ENCODE measurements at regions not wholly inside any gene's neighbourhood (a gene's known extent, or its start where the extent isn't known, plus 50 kb on each side); places are given as distances from the start of the nearest gene placed in this dataset.

- Histone ChIP-seq H2BK120ac (ENCODE audit: low read depth, low read length) (no peak overlapping the region), H3K4me3 (ENCODE audit: insufficient read depth, low read depth, low read length) (no peak overlapping the region), H3K4ac (ENCODE audit: low read depth, low read length) (no peak overlapping the region), H2BK5ac (ENCODE audit: low read depth, low read length, poor library complexity, severe bottlenecking) (no peak overlapping the region), H3K4me1 (ENCODE audit: control insufficient read depth, insufficient read depth, low read length) (no peaks in the 10 kb centered on the region), H3K9ac (ENCODE audit: low read depth, low read length) (no peak overlapping the region), H3K36me3 (ENCODE audit: control insufficient read depth, insufficient read depth, low read length) (no peaks in the 10 kb centered on the region), H3K79me1 (ENCODE audit: low read depth in 1 of 2, low read length in 2 of 2) (no peaks in the 10 kb centered on the region), H3K14ac (replicated peaks; ENCODE audit: low read depth, low read length) (no peak overlapping the region), H3K18ac (ENCODE audit: low read depth, low read length) (no peak overlapping the region), H4K8ac (ENCODE audit: low read depth in 2 of 2, low read length in 2 of 2) (no peak overlapping the region), H3K27me3 (ENCODE audit: control insufficient read depth, insufficient read depth, low read length) (no peaks in the 10 kb centered on the region; the same call in 1 of the 2 replicates), H3K4me2 (ENCODE audit: low read depth, low read length) (no peak overlapping the region), H2AK9ac (replicated peaks; ENCODE audit: low read depth, low read length, poor library complexity) (no peak overlapping the region), H3K9me3 (ENCODE audit: control insufficient read depth, insufficient read depth, low read length) (no peaks in the 10 kb centered on the region), H2AK5ac (ENCODE audit: low read depth, low read length) (no peak overlapping the region), H3K56ac (ENCODE audit: extremely low read depth, insufficient read depth, low read length) (no peak overlapping the region), H4K5ac (ENCODE audit: low read depth, low read length) (no peak overlapping the region), H2BK20ac (ENCODE audit: low read depth, low read length) (no peak overlapping the region), H4K91ac (ENCODE audit: insufficient read depth, low read depth, low read length) (no peak overlapping the region), H2BK15ac (ENCODE audit: low read depth, low read length) (no peak overlapping the region), H3K23ac (ENCODE audit: low read depth, low read length) (no peak overlapping the region), H3K27ac (ENCODE audit: insufficient read depth, low read length) (no peak overlapping the region), H4K20me1 (ENCODE audit: insufficient read depth, low read length) (no peaks in the 10 kb centered on the region), H3K9me1 (ENCODE audit: insufficient read depth, low read length) (no peaks in the 10 kb centered on the region), H2AFZ (replicated peaks; ENCODE audit: low read length, poor library complexity) (no peak overlapping the region)
- intact Hi-C loops (cut with micrococcal nuclease) = no loop called here
- in situ Hi-C loops (cut with MboI; ENCODE audit: low sequenced_read_pairs) = loop anchor here (25.0 kb wide), 1 partner anchor 472 kb away; no protein-coding TSS in a partner anchor
- ChIA-PET POLR2A (ENCODE audit: unreplicated experiment) (no interaction called here), CTCF (no interaction called here)
- no peak for TF ChIP-seq ELK1 (IDR thresholded peaks at IDR 0.05; ENCODE audit: borderline replicate concordance, low read depth, low read length)
- WGBS, 2 experiments (ENCODE audit: extremely low coverage in 2 of 2, insufficient read length in 1 of 2) = no CpG with 5 or more reads among the region's 2 CpGs
- DNase-seq = peak; percentile 26
- dilution Hi-C loops (cut with HindIII; ENCODE audit: low sequenced_read_pairs, unreplicated experiment) = no loop called here
- ATAC-seq (ENCODE audit: low read depth) = no peak
- no TSS peak for BruUV-seq (replicated peaks)
These were observed 262.8 kb downstream of the KCNE4 start for GRCh38 chr2:223314811-223315210.

Data from IMR-90 (cell line).